Stimulated activated CD4-positive, alpha-beta T cell treated with anti-CD3 and anti-CD28 coated beads, TNF-alpha, amount 100 ng/mL, for 48 hours (primary cell): ENCODE measurements at regions not wholly inside any gene's neighbourhood (a gene's known extent, or its start where the extent isn't known, plus 50 kb on each side); places are given as distances from the start of the nearest gene placed in this dataset.
"Not testable (repeated sequence)": the region's sequence is repeated elsewhere in the genome, so short reads cannot be mapped to it uniquely, and the experiment has no call there.

Experiments
- DNase-seq, 3 donors: peaks; one replicate each; pipeline ENCODE4 v3.0.0-alpha.2; 2020; ENCODE audit warnings: low read depth in 3 of 3

DNA sequence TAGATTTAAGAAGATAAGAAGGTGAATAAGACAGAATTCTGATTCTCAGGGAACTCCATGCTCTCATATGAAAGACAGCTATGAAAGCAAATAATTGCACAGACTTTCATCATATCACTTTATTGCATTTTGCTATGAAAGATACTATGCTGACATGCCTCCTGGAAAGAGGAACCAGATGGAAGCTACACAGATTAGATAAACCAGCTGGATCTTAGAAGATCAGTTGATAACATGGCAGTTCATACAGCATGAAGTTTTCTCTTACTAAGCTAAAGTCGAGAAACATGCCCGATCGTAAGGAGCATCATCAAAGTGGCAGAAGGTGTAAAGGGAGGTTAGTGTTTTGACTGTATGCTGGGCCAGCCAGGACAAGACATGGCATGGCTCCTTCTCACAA lies 112.5 kb upstream of the DPP6 start:
- no peak for DNase-seq

DNA sequence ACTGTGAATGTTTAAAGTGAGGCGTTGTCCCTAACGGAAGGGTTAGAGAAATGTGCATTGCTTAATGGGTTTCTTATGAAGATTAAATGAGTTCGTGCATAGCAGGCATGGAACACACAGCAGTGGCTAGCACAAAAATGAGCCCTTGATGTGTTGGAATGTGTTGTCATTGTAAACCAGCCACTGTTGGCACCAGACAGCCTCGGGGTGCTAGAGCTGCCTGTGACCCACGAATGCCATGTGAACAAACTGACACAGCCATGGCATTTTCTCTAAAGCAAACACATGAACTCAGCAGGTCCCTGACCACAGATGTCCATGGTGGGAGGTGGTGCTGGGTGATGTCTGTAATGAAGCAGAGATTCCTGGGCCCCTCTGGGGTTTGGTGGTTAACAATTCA lies 111.1 kb upstream of the DPP6 start:
- DNase-seq: no peak

DNA sequence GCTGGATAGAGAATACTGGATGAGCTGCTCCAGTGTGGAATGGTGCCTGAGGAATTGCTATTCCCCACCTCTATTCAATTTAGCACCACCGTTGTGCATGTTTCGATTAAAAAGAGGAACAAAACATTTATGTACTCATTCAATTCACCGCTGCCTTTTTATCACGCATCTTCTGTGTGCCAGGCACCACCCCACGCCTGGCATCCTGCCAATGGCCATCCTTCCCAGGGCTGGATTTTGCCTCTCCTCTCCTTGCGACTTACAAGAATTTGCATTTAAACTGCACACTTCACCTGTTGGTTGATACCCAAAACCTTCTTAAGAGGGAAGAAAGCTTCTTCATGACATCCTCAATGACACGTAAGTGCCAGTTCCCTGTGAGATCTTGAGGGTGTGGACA lies 110.2 kb upstream of the DPP6 start:
- DNase-seq: no peak

DNA sequence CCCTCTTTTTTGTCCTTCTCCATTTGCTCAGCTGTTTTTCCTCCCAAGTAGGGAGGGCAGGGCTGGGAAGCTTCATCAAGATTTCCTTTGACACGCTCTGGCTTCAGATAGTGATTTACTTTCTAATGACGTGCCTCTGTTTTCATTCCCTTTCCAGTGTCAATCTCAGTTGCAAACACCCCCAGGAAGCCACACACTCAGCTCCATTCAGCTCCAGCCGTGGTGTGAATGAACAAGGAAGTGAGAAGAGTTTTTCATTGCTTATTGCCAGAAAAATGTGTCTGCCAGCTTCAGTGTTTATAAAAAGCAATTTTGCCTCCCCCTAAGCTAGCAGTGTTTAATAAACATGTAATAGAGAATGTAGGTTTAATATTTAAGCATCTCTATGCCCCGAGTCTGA lies 108.7 kb upstream of the DPP6 start:
- no peak for DNase-seq

DNA sequence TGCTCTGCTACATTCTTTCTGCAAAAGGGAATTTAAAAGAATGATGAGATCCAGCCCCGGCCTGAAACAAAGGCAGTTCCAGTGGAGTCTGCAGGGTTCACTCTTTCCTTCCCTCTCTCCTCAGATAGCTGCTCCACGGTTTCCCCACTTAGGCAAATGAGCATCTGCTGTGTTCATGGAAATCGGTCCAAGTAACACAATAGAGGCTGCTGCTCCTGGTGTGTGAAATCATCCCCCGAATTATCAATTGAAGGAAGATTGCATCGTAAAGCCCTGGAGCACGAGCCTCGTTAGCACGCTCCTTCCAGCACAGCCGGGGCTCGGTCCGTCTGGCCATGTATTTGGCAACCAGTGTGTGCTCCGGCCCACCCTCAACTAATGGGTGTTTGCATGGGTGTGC lies 108.3 kb upstream of the DPP6 start:
- DNase-seq: no peak

DNA sequence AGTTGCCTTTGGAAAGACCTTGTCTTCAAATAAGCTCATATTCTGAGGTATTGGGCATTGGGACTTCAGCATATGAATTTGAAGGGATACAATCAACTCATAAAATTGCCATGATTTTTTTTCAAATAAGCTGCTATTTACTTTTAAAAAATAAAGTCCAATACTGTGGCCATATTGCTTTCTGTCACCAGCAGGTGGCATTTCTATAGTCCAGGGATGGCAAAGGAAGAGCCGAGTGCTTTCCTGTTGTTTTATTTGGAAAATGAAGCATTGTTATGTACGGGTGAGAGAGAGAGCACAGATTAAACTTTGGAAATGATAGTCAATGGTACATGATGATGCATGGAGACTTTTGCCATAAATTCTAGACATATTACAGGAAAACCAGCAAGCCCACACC lies 104.1 kb upstream of the DPP6 start:
- DNase-seq: no peak

DNA sequence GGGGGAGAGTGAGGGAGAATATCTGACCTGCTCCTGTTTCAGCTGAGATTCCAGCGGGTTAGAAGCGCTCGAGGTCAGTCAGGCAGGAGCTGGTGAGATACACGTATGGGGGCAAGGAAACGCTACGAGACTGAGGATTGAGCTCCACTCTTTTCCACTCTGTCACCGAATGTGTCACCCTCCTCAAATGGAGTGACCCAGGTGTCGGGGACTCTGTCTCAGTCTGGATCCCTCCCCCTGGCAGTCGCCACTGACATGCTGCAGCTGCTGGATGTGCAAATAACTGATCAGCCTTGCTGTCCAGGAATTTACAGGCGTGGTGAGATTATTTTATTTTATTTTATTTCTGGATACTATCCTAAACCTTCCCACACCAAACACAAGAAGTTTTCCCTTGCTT lies 100.9 kb upstream of the DPP6 start:
- no peak for DNase-seq

DNA sequence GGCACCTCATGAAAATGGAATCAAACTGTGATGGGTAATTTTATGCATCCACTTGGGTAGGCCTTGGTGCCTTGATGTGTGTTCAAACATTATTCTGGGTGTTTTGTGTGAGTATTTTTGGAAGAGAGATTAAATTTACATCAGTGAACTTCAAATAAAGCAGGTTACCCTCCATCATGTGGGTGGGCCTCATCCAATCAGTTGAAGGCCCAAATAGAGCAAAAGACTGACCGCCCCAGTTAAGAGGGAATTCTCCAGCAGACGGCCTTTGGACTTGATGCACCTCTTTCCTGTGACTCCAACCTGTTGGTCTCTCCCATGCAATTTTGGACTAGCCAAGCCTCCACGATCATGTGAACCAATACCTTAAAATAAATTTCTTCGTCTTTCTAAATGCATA lies 97.7 kb upstream of the DPP6 start:
- no peak for DNase-seq

DNA sequence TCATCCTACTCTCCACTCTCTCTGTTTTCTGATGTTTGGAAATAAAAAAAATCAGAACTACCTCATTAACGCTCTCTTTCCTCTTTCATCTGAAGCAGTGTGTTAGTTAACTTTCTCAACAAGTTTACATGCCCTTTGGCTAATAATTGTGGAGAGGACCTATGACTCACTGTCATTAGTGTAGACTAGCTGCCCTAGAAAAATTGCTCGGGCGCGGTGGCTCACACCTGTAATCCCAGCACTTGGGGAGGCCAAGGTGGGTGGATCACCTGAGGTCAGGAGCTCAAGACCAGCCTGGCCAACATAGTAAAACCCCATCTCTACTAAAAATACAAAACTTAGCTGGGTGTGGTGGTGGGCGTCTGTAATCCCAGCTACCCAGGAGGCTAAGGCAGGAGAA lies 94.5 kb upstream of the DPP6 start:
- DNase-seq: not testable (repeated sequence)

DNA sequence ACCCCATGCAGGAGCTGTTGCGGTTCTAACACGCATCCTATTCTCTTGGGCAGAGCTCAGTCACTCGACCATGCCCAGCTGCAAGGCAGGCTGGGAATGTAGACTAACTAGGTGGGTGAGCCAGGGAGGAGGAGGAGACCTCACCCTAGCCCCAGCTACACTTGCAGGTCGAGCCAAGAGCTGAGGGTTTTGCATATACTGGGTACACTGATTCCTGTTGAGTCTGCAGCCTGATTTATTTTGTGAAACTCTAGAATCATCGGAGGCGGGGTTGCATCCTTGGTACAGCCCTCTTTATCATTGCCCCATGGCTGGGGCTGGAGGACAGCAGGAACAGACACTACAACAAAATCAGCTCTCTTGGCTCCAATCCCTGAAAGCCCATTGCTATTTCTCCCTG lies 93.8 kb upstream of the DPP6 start:
- not testable (repeated sequence) for DNase-seq

DNA sequence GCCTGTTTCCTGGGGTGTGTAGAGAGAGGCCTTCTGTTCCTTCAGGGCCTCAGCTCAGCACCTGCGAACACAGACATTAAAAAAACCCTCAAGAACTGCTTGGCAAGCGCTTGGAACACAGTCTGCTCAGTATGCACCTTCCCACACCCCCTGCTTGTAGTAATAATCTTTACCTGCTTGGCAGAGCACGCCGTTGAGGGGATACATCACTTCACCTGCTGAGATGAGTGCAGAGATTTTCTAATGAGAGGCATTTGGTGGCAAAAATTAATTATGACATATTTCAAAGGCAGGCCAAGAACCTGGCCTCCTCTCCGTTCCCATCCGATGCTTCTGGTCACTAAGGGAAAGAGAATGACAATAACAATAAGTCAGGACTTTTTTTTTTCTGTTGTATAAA lies 93.4 kb upstream of the DPP6 start:
- DNase-seq: not testable (repeated sequence)

DNA sequence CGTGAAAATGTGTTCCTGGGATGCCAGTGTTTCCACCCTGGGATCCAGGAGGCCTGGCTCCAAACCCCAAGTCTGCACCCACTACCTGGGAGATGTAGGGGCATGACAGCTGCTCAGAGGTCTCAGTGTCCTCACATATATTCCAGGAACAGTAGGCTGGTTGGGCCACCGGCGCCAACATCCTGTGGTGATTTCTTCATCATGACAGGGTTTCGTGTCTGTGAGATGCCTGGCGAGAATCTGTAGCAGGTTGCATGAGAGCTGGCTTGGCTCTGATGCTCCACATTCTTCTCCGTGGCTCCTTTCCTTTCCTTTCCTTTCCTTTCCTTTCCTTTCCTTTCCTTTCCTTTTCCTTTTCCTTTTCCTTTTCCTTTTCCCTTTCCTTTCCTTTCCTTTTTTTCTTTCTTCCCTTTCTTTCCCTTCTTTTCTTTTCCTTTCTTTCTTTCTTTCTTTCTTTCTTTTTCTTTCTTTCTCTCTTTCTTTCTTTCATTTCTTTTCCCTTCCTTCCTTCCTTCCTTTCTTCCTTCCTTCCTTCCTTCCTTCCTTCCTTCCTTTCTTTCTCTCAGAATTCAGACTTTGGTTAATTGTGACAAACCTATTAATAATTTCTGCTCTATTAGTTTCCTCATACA lies 87.6 kb upstream of the DPP6 start:
- DNase-seq: not testable (repeated sequence)

DNA sequence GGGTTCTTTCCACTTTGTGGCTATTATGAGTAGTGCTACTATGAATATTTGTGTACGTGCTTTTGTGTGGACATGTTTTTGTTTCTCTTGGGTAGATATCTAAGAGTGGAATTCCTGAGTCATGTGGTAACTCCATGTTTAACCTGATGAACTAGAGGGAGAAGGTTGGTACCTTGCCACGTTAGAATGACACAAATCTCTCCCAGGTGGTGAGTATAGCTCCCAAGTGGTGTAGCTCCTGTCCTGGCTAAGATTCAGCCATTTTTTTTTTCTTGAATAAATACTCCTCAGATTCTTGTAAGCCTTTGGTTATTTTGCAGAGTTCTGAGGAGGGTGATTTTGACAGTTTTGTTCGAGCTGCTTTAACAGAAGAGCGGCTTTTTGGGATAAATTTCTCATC lies 83.2 kb upstream of the DPP6 start:
- not testable (repeated sequence) for DNase-seq

DNA sequence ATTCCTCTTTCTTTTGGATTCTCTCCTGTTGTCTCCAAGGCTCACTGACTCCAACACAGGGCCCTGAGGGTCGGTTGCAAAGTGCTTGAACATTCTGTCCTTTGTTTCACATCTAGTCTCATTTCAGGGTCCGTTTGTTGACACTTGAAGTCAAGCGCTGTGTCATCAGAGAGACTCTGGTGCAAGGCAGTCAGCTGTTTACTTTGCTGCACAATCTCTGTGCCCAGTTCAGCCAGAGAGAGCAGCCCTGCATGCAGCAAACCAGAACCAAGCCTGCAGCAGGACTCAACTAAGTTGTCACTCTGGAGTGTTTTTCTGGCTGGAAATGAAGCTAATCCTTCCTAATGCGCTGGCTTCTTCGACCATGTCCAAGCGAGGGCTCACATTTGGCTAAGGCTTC lies 77.6 kb upstream of the DPP6 start:
- not testable (repeated sequence) for DNase-seq

DNA sequence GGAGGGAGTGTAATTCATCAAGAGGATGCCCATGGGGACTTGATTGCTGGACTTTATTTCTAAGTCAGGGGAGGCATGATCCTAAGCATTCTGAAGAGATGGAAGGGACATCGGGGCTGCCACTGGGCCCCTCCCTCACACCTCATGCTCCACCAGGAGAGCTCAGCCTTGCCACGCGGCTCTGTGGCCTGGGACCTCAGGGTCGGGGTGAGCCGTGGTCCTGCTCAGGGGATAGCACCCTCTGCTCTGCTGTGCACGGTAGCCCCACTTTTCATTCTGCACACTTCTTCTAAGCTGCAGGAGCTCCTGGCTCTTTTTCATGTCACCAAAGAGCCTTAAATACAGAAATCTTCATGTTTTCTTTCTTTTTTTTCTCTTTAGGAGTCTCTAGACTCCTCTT lies 75.5 kb upstream of the DPP6 start:
- not testable (repeated sequence) for DNase-seq

DNA sequence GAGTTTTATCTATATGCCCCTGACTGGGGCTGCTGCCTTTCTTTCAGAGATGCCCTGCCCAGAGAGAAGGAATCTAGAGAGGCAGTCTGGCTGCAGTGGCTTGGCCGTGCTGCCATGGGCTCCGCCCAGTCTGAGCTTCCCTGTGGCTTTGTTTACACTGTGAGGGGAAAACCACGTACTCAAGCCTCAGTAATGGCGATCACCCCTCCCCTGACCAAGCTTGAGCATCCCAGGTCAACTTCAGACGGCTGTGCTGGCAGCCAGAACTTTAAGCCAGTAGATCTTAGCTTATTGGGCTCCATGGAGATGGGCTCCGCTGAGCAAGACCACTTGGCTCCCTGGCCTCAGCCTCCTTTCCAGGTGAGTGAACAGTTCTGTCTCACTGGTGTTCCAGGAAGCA lies 69.0 kb upstream of the DPP6 start:
- DNase-seq: not testable (repeated sequence)

DNA sequence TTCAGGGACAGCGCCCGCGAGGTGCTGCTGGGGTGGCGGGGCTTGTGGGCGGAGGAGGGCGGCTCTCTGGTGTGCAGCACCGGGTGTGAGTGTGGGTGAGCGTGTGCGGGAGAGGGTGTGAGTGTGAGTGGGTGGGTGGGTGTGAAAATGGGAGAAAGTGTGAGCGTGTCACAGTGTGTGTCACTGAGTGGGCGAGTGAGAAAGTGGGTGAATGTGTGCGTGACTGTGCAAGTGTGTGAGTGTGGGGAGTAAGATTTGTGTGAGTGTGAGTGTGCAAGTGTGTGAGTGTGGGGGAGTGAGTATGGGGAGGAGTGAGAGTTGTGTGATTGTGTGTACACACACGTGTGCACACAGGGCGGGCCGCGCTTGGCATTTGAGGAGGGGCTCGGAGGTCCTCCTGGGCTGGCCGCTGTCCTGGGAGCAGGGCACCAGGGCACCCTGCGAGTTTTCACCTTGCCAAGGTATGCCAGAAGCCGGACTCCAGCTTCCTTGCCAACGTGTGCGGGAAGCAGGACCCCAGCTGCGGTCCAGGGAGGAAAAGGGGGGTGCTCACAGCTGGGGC lies 63.1 kb upstream of the DPP6 start:
- DNase-seq: not testable (repeated sequence)

DNA sequence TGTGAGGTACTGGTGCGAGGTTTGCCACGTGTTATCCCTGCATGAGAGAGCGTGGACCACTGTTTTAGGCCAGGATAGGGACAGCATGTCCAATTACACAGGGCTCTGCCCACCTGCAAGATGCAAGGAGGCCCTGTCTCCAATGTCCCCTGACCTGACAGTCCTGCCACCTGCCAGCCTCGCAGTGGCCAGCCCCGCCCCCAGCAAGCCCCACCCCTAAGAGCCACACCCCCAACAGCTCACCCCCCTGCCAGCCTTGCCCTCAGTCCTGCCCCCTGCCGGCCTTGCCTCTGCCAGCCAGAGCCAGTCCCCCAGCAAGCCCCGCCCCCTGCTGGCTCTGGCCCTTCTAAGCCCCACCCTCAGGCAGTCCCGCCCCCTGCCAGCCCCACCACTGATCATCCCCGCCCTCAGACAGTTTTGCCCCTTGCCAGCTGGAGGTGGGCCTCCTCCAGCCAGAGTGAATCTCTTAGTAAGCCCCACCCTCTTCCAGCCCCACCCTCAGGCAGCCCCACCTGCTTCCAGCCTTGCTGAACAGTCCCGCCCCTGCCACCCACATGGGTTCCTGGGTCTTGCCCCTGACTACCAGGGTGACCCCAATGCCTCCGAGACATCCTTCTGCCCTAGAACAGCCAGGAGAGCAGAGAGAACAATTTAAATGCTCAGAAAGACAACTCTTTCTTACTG lies 62.3 kb upstream of the DPP6 start:
- not testable (repeated sequence) for DNase-seq

DNA sequence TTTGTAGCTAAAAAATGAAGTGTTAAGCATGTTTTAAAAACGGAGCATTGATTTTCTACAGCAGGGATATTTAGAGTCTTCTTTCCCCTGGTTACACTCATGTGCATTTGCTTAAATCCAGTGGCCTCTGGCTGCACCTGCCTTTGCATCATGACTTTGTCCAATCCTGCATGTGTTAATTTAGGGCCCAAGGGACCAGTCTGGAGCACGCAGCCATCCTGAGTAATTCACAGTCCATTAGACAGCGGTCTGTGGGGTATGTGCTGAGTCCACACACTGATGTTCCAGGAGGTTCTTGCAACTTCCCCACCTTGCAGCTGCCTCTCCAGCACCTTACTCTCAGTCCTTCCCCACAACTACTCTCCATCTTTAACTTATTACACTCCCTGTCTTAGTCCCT lies 60.7 kb upstream of the DPP6 start:
- DNase-seq: not testable (repeated sequence)

DNA sequence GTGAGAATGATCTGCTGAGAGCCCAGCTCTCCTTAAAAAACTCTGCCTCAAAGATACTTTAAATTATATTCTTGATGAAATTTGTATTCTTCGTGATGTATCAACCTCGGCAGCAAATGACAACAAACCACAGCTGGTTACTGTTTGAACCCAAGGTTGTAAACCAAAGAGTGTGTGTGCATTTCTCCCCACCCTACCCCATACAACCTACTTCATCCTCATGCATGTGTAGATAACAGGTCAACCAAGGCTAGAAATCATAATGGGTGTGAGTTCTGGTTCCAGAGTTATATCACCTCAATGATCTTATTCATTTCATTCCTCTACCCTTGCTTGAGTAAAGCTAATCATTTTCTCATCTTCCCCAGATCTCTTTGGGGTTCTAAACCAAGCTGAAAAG lies 58.8 kb upstream of the DPP6 start:
- not testable (repeated sequence) for DNase-seq

DNA sequence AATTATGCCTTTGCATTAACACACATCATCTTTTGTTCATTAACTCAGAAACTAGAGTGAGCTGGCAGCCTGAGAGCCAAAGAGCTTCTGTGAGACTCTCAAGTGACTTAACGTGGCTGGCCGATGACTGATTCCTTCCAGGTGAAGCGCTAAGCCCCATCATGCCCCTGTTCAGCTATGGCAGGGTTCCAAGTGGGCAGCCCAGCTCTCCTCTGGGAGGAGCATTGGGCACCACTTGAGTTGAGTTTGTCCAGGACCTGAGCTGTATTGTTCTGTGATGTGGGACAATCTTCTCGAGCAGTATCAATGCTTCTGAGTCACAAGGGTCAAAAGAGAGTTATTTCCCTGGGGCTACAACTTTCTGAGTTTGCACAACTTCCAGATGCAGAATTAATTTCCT lies 53.3 kb upstream of the DPP6 start:
- DNase-seq: not testable (repeated sequence)
